ENCODE measurements at regions not wholly inside any gene's neighbourhood (a gene's known extent, or its start where the extent isn't known, plus 50 kb on each side); places are given as distances from the start of the nearest gene placed in this dataset.

- no peak for TF ChIP-seq CTCF (conservative IDR thresholded peaks at IDR 0.05; ENCODE audit: low read depth in 2 of 2)
- no peak for TF ChIP-seq ZNF114 (CRISPR knock-in tag; IDR thresholded peaks at IDR 0.05)
- TF ChIP-seq, protein P1, sequence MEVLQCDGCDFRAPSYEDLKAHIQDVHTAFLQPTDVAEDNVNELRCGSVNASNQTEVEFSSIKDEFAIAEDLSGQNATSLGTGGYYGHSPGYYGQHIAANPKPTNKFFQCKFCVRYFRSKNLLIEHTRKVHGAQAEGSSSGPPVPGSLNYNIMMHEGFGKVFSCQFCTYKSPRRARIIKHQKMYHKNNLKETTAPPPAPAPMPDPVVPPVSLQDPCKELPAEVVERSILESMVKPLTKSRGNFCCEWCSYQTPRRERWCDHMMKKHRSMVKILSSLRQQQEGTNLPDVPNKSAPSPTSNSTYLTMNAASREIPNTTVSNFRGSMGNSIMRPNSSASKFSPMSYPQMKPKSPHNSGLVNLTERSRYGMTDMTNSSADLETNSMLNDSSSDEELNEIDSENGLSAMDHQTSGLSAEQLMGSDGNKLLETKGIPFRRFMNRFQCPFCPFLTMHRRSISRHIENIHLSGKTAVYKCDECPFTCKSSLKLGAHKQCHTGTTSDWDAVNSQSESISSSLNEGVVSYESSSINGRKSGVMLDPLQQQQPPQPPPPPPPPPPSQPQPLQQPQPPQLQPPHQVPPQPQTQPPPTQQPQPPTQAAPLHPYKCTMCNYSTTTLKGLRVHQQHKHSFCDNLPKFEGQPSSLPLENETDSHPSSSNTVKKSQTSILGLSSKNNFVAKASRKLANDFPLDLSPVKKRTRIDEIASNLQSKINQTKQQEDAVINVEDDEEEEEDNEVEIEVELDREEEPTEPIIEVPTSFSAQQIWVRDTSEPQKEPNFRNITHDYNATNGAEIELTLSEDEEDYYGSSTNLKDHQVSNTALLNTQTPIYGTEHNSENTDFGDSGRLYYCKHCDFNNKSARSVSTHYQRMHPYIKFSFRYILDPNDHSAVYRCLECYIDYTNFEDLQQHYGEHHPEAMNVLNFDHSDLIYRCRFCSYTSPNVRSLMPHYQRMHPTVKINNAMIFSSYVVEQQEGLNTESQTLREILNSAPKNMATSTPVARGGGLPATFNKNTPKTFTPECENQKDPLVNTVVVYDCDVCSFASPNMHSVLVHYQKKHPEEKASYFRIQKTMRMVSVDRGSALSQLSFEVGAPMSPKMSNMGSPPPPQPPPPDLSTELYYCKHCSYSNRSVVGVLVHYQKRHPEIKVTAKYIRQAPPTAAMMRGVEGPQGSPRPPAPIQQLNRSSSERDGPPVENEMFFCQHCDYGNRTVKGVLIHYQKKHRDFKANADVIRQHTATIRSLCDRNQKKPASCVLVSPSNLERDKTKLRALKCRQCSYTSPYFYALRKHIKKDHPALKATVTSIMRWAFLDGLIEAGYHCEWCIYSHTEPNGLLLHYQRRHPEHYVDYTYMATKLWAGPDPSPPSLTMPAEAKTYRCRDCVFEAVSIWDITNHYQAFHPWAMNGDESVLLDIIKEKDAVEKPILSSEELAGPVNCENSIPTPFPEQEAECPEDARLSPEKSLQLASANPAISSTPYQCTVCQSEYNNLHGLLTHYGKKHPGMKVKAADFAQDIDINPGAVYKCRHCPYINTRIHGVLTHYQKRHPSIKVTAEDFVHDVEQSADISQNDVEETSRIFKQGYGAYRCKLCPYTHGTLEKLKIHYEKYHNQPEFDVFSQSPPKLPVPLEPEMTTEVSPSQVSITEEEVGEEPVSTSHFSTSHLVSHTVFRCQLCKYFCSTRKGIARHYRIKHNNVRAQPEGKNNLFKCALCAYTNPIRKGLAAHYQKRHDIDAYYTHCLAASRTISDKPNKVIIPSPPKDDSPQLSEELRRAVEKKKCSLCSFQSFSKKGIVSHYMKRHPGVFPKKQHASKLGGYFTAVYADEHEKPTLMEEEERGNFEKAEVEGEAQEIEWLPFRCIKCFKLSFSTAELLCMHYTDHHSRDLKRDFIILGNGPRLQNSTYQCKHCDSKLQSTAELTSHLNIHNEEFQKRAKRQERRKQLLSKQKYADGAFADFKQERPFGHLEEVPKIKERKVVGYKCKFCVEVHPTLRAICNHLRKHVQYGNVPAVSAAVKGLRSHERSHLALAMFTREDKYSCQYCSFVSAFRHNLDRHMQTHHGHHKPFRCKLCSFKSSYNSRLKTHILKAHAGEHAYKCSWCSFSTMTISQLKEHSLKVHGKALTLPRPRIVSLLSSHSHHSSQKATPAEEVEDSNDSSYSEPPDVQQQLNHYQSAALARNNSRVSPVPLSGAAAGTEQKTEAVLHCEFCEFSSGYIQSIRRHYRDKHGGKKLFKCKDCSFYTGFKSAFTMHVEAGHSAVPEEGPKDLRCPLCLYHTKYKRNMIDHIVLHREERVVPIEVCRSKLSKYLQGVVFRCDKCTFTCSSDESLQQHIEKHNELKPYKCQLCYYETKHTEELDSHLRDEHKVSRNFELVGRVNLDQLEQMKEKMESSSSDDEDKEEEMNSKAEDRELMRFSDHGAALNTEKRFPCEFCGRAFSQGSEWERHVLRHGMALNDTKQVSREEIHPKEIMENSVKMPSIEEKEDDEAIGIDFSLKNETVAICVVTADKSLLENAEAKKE (CRISPR knock-in tag; IDR thresholded peaks at IDR 0.05), result no peak
Observed at GRCh38 chrX:36528661-36529060, 479.5 kb upstream of the FAM47C start (continued).

DNA sequence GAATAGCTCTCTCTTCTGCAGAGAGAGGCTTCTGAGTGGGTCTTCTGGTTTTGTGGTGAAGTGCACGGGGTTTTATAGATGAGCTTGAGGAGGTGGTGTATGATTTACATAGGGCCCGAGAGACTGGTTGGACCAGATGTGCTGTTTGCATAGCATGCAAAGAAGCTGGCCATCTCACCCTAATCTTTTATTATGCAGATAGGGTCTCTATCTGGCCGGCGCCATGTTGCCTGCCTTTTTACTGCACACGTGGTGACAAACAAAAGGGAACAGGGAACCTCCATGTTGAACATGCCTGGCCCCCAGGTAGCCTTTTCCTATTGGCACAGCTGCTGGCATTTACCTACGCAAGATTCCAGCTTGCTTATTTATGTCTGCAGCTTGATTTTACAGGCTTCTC is 473.3 kb upstream of the FAM47C start:
- ATAC-seq, result peak; percentile 37
- Histone ChIP-seq H3K4me1 (ENCODE audit: insufficient read depth) (no peaks in the 10 kb centered on the region), H3K4me2 (no peak overlapping the region), H3K4me3 (no peak overlapping the region), H3K36me3 (ENCODE audit: insufficient read depth) (no peaks in the 10 kb centered on the region), H3K79me2 (replicated peaks; ENCODE audit: insufficient read depth) (no peaks in the 10 kb centered on the region), H3K27ac (ENCODE audit: low read depth) (no peak overlapping the region), H4K20me1 (replicated peaks; ENCODE audit: insufficient read depth) (no peaks in the 10 kb centered on the region), H3K9me2 (ENCODE audit: insufficient read depth) (0 out of 2 replicates have a peak, but pooled peaks cover 6% of the 10 kb centered on the region), H3F3A (replicated peaks; ENCODE audit: low read depth) (no peaks in the 10 kb centered on the region), H2AFZ (peak overlapping the region; percentile 47; the same call in 1 of the 2 replicates), H3K27me3 (ENCODE audit: insufficient read depth) (no peaks in the 10 kb centered on the region)
- Mint-ChIP-seq H3K4me3 (no peak overlapping the region), H3K36me3 (ENCODE audit: low read depth) (peaks cover 3% of the 10 kb centered on the region; the same call in 1 of the 3 replicates), H3K9me3 (no peaks in the 10 kb centered on the region), H3K4me1 (peaks cover 13% of the 10 kb centered on the region), H3K27me3 (ENCODE audit: insufficient read depth, low read depth, poor library complexity) (peaks cover 6% of the 10 kb centered on the region), H3K27ac (no peak overlapping the region)
- TF ChIP-seq ZNF114 (CRISPR knock-in tag; IDR thresholded peaks at IDR 0.05) (no peak), CTCF (conservative IDR thresholded peaks at IDR 0.05; ENCODE audit: low read depth in 2 of 2) (no peak)
- TF ChIP-seq, protein P2, sequence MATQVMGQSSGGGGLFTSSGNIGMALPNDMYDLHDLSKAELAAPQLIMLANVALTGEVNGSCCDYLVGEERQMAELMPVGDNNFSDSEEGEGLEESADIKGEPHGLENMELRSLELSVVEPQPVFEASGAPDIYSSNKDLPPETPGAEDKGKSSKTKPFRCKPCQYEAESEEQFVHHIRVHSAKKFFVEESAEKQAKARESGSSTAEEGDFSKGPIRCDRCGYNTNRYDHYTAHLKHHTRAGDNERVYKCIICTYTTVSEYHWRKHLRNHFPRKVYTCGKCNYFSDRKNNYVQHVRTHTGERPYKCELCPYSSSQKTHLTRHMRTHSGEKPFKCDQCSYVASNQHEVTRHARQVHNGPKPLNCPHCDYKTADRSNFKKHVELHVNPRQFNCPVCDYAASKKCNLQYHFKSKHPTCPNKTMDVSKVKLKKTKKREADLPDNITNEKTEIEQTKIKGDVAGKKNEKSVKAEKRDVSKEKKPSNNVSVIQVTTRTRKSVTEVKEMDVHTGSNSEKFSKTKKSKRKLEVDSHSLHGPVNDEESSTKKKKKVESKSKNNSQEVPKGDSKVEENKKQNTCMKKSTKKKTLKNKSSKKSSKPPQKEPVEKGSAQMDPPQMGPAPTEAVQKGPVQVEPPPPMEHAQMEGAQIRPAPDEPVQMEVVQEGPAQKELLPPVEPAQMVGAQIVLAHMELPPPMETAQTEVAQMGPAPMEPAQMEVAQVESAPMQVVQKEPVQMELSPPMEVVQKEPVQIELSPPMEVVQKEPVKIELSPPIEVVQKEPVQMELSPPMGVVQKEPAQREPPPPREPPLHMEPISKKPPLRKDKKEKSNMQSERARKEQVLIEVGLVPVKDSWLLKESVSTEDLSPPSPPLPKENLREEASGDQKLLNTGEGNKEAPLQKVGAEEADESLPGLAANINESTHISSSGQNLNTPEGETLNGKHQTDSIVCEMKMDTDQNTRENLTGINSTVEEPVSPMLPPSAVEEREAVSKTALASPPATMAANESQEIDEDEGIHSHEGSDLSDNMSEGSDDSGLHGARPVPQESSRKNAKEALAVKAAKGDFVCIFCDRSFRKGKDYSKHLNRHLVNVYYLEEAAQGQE (IDR thresholded peaks at IDR 0.05; ENCODE audit: unreplicated experiment), result no peak
- TF ChIP-seq, protein P3, sequence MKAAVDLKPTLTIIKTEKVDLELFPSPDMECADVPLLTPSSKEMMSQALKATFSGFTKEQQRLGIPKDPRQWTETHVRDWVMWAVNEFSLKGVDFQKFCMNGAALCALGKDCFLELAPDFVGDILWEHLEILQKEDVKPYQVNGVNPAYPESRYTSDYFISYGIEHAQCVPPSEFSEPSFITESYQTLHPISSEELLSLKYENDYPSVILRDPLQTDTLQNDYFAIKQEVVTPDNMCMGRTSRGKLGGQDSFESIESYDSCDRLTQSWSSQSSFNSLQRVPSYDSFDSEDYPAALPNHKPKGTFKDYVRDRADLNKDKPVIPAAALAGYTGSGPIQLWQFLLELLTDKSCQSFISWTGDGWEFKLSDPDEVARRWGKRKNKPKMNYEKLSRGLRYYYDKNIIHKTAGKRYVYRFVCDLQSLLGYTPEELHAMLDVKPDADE (IDR thresholded peaks at IDR 0.05), result no peak
- peak; percentile 34 for DNase-seq (ENCODE audit: low spot score)
